ENCODE measurements at regions not wholly inside any gene's neighbourhood (a gene's known extent, or its start where the extent isn't known, plus 50 kb on each side); places are given as distances from the start of the nearest gene placed in this dataset.

- Histone ChIP-seq H3K27me3 (ENCODE audit: insufficient read depth, low read length) (no peaks in the 10 kb centered on the region), H4K20me1 (ENCODE audit: control insufficient read depth, insufficient read depth, insufficient read length) (no peaks in the 10 kb centered on the region), H3K23me2 (ENCODE audit: insufficient read length, low read depth, low read length, poor library complexity, severe bottlenecking) (no peaks in the 10 kb centered on the region), H3K27ac (ENCODE audit: insufficient read length, low read depth, low read length) (no peak overlapping the region), H2BK15ac (ENCODE audit: low read depth, low read length) (no peak overlapping the region), H2AK5ac (ENCODE audit: insufficient read length, low read length) (no peak overlapping the region), H4K91ac (ENCODE audit: insufficient read length, low read depth, low read length) (no peak overlapping the region), H3K23ac (ENCODE audit: insufficient read length, low read depth, low read length) (no peak overlapping the region), H4K5ac (ENCODE audit: insufficient read length, low read depth, low read length) (no peak overlapping the region), H3K4me1 (ENCODE audit: insufficient read depth, low read length) (peaks cover 6% of the 10 kb centered on the region; the same call in 1 of the 2 replicates), H3K79me2 (ENCODE audit: insufficient read depth, low read length) (no peaks in the 10 kb centered on the region), H4K8ac (replicated peaks; ENCODE audit: insufficient read length, low read depth, low read length) (no peak overlapping the region), H3T11ph (ENCODE audit: low read length) (no peak overlapping the region), H3K9ac (ENCODE audit: extremely low read depth, insufficient read length, low read length) (no peak overlapping the region), H3K56ac (ENCODE audit: insufficient read length, low read depth, low read length) (no peak overlapping the region), H3K4me2 (ENCODE audit: insufficient read depth, insufficient read length, low read length) (no peak overlapping the region), H3K4ac (ENCODE audit: low read depth, low read length) (no peak overlapping the region), H2BK120ac (ENCODE audit: low read depth, low read length, poor library complexity, severe bottlenecking) (no peak overlapping the region), H3K18ac (ENCODE audit: insufficient read length, low read depth, low read length) (no peak overlapping the region), H3K9me3 (ENCODE audit: control insufficient read depth, low read depth, low read length) (no peaks in the 10 kb centered on the region), H3K14ac (ENCODE audit: insufficient read depth, low read length) (no peak overlapping the region), H2BK20ac (ENCODE audit: low read depth, low read length, poor library complexity, severe bottlenecking) (no peak overlapping the region), H2BK5ac (ENCODE audit: insufficient read length, low read length) (no peak overlapping the region), H2BK12ac (ENCODE audit: insufficient read length, low read depth, low read length) (no peak overlapping the region), H2AFZ (ENCODE audit: low read length) (no peak overlapping the region), H3K79me1 (ENCODE audit: insufficient read depth, low read depth, low read length, poor library complexity, severe bottlenecking) (no peaks in the 10 kb centered on the region)
- Mint-ChIP-seq H3K9me3 (no peaks in the 10 kb centered on the region; a peak in 1 of 5 replicates), H3K4me3 (no peak overlapping the region), H3K27ac (no peak overlapping the region), H3K36me3 (ENCODE audit: insufficient read depth in 1 of 3, low read depth in 3 of 3) (no peaks in the 10 kb centered on the region), H3K27me3 (ENCODE audit: low read depth) (peaks cover 2% of the 10 kb centered on the region; the same call in 1 of the 2 replicates), H3K4me1 (peaks cover 49 to 53% of the 10 kb centered on the region in 2 experiments)
- no CpG with 5 or more reads among the region's 20 CpGs for WGBS (ENCODE audit: extremely low coverage, insufficient read length, low lambda C conversion rate)
- no peak for DNase-seq
- TF ChIP-seq CTCF (conservative IDR thresholded peaks at IDR 0.05): no peak
These were observed 143.3 kb upstream of the PPP2R2D start for GRCh38 chr10:131757285-131758058.
